GM23338 (cell line): ENCODE measurements at regions not wholly inside any gene's neighbourhood (a gene's known extent, or its start where the extent isn't known, plus 50 kb on each side); places are given as distances from the start of the nearest gene placed in this dataset.

Source experiments
- ATAC-seq: fragments of 200-7000 bp; cut with Tn5 transposase; 3 replicates; pipeline ENCODE4 v1.9.1; 2020
- DNase-seq: peaks from one replicate; pipeline ENCODE4 v3.0.0-alpha.2; 2015; ENCODE audit warnings: low spot score
- H2AFZ ChIP-seq: fragments of 200-600 bp; sonication (generic); 2 replicates; pipeline ENCODE4 v1.8.0; 2016; ENCODE audit warnings: antibody characterized with exemption, mild to moderate bottlenecking, moderate library complexity
- H3F3A ChIP-seq: fragments of 200-600 bp; sonication (generic); replicated peaks from 2 replicates; pipeline ENCODE4 v1.8.0; 2017; ENCODE audit warnings: antibody characterized with exemption, mixed run types, low read depth
- H3K27ac ChIP-seq: fragments of 200-600 bp; sonication (generic); 2 replicates; pipeline ENCODE4 v1.6.1; 2016; ENCODE audit warnings: low read depth
- H3K27me3 ChIP-seq: fragments of 200-600 bp; sonication (generic); 2 replicates; pipeline ENCODE4 v1.8.0; 2016; ENCODE audit warnings: mild to moderate bottlenecking, mixed run types, moderate library complexity; ENCODE audit not compliant: insufficient read depth
- H3K36me3 ChIP-seq: fragments of 200-600 bp; sonication (generic); 2 replicates; pipeline ENCODE4 v1.8.0; 2016; ENCODE audit warnings: mild to moderate bottlenecking; ENCODE audit not compliant: insufficient read depth
- H3K4me1 ChIP-seq: fragments of 200-600 bp; sonication (generic); 2 replicates; pipeline ENCODE4 v1.8.0; 2016; ENCODE audit warnings: mild to moderate bottlenecking, moderate library complexity; ENCODE audit not compliant: insufficient read depth
- H3K4me2 ChIP-seq: fragments of 200-600 bp; sonication (generic); 2 replicates; pipeline ENCODE4 v1.7.1; 2017; ENCODE audit warnings: mixed run types
- H3K4me3 ChIP-seq: fragments of 200-600 bp; sonication (generic); 2 replicates; pipeline ENCODE4 v1.6.1; 2016; ENCODE audit warnings: mixed run types
- H3K79me2 ChIP-seq: fragments of 200-600 bp; sonication (generic); replicated peaks from 2 replicates; pipeline ENCODE4 v1.8.0; 2017; ENCODE audit warnings: mild to moderate bottlenecking; ENCODE audit not compliant: insufficient read depth
- H3K9me2 ChIP-seq: fragments of 200-600 bp; sonication (generic); 2 replicates; pipeline ENCODE4 v1.8.0; 2017; ENCODE audit not compliant: insufficient read depth
- H4K20me1 ChIP-seq: fragments of 200-600 bp; sonication (generic); replicated peaks from 2 replicates; pipeline ENCODE4 v1.8.0; 2017; ENCODE audit warnings: mild to moderate bottlenecking; ENCODE audit not compliant: insufficient read depth
- H3K27ac Mint-ChIP-seq: 2 replicates; pipeline ENCODE4 v1.8.0; 2020; ENCODE audit warnings: inconsistent platforms, mild to moderate bottlenecking, moderate library complexity, mixed read lengths
- H3K27me3 Mint-ChIP-seq: 3 replicates; pipeline ENCODE4 v1.8.0; 2022; ENCODE audit warnings: low read depth, mild to moderate bottlenecking, moderate library complexity, mixed read lengths, inconsistent platforms; ENCODE audit not compliant: insufficient read depth, poor library complexity
- H3K36me3 Mint-ChIP-seq: 3 replicates; pipeline ENCODE4 v1.8.0; 2021; ENCODE audit warnings: low read depth, mild to moderate bottlenecking, inconsistent platforms, moderate library complexity, mixed read lengths
- H3K4me1 Mint-ChIP-seq: 3 replicates; pipeline ENCODE4 v1.8.0; 2020; ENCODE audit warnings: mild to moderate bottlenecking, inconsistent platforms, mixed read lengths
- H3K4me3 Mint-ChIP-seq: 3 replicates; pipeline ENCODE4 v1.8.0; 2021; ENCODE audit warnings: moderate library complexity, mild to moderate bottlenecking, inconsistent platforms, mixed read lengths
- H3K9me3 Mint-ChIP-seq: 3 replicates; pipeline ENCODE4 v1.8.0; 2020; ENCODE audit warnings: moderate library complexity, mild to moderate bottlenecking, inconsistent platforms, mixed read lengths
- CREB1 ChIP-seq: fragments of 250-450 bp; sonication (Bioruptor Pico); IDR thresholded peaks from 2 replicates; pipeline ENCODE4 v1.5.0; 2020; ENCODE audit warnings: low read depth, mild to moderate bottlenecking, moderate library complexity
- CTCF ChIP-seq, 2 experiments: fragments of 200-600 bp in 1 of 2; sonication (generic) in 1 of 2; conservative IDR thresholded peaks; 2 replicates each; pipeline versions ENCODE4 v1.5.1 to v1.6.1; 2016 to 2017; ENCODE audit warnings: antibody characterized with exemption in 2 of 2, low read depth in 2 of 2, mild to moderate bottlenecking in 2 of 2, moderate library complexity in 1 of 2
- ETS1 ChIP-seq: IDR thresholded peaks from 2 replicates; pipeline ENCODE4 v1.6.1; 2016; ENCODE audit warnings: antibody characterized with exemption
- EZH2phosphoT487 ChIP-seq: fragments of 200-600 bp; sonication (generic); IDR thresholded peaks from one replicate; pipeline ENCODE4 v1.8.1; 2018; ENCODE audit warnings: antibody characterized with exemption; ENCODE audit not compliant: unreplicated experiment
- JUNB ChIP-seq: IDR thresholded peaks from one replicate; pipeline ENCODE4 v1.6.1; 2016; ENCODE audit warnings: antibody characterized with exemption; ENCODE audit not compliant: unreplicated experiment
- NANOG ChIP-seq: IDR thresholded peaks from 2 replicates; pipeline ENCODE4 v1.6.1; 2016; ENCODE audit warnings: antibody characterized with exemption, borderline replicate concordance
- POLR2AphosphoS5 ChIP-seq: IDR thresholded peaks from 2 replicates; pipeline ENCODE4 v1.6.1; 2016; ENCODE audit warnings: antibody characterized with exemption, low read depth
- REST ChIP-seq: IDR thresholded peaks from one replicate; pipeline ENCODE4 v1.6.1; 2018; ENCODE audit warnings: antibody characterized with exemption; ENCODE audit not compliant: unreplicated experiment
- ZNF331 ChIP-seq: fragments of 250-450 bp; sonication (Bioruptor Pico); IDR thresholded peaks from 2 replicates; pipeline ENCODE4 v1.5.0; 2020; ENCODE audit warnings: low read depth, mild to moderate bottlenecking, moderate library complexity
- ZNF462 ChIP-seq: fragments of 250-450 bp; sonication (Bioruptor Pico); IDR thresholded peaks from 2 replicates; pipeline ENCODE4 v1.5.0; 2020; ENCODE audit warnings: mild to moderate bottlenecking, moderate library complexity

GRCh38 chr18:30271716-30272115 is 770.8 kb downstream of the DSC3 start:
- no peak overlapping the region for H3K4me3 Mint-ChIP-seq
- ATAC-seq = peak; percentile 91
- Histone ChIP-seq H3K9me2 (no peaks in the 10 kb centered on the region), H2AFZ (no peak overlapping the region), H3K4me1 (no peaks in the 10 kb centered on the region), H3K79me2 (no peaks in the 10 kb centered on the region), H3F3A (no peaks in the 10 kb centered on the region), H3K4me3 (no peak overlapping the region), H3K36me3 (no peaks in the 10 kb centered on the region), H3K4me2 (no peak overlapping the region), H4K20me1 (no peaks in the 10 kb centered on the region), H3K27ac (no peak overlapping the region), H3K27me3 (no peaks in the 10 kb centered on the region)
- H3K9me3 Mint-ChIP-seq = no peaks in the 10 kb centered on the region
- no peaks in the 10 kb centered on the region for H3K36me3 Mint-ChIP-seq
- DNase-seq = peak; percentile 59
- peaks cover 2% of the 10 kb centered on the region for H3K27me3 Mint-ChIP-seq
- H3K27ac Mint-ChIP-seq = no peak overlapping the region
- TF ChIP-seq CTCF (conservative IDR thresholded peaks at IDR 0.05; ENCODE audit: low read depth in 2 of 2) (peak; percentile 53 to 77), ZNF462 (no peak)
- H3K4me1 Mint-ChIP-seq = peaks cover 5% of the 10 kb centered on the region; the same call in 1 of the 3 replicates

- H3K4me3 Mint-ChIP-seq = no peak overlapping the region
- Histone ChIP-seq H3K36me3 (no peaks in the 10 kb centered on the region), H2AFZ (no peak overlapping the region), H3F3A (no peaks in the 10 kb centered on the region), H3K4me3 (no peak overlapping the region), H3K4me2 (no peak overlapping the region), H3K79me2 (no peaks in the 10 kb centered on the region), H4K20me1 (no peaks in the 10 kb centered on the region), H3K4me1 (no peaks in the 10 kb centered on the region), H3K9me2 (no peaks in the 10 kb centered on the region), H3K27ac (no peak overlapping the region), H3K27me3 (no peaks in the 10 kb centered on the region)
- no peaks in the 10 kb centered on the region for H3K36me3 Mint-ChIP-seq
- H3K4me1 Mint-ChIP-seq = no peaks in the 10 kb centered on the region
- H3K9me3 Mint-ChIP-seq = no peaks in the 10 kb centered on the region
- H3K27me3 Mint-ChIP-seq = peaks cover 2% of the 10 kb centered on the region
- H3K27ac Mint-ChIP-seq = no peak overlapping the region
- ATAC-seq (no peak), DNase-seq (no peak)
- TF ChIP-seq REST = no peak
- no peak for TF ChIP-seq NANOG
- TF ChIP-seq EZH2phosphoT487 = no peak
- TF ChIP-seq POLR2AphosphoS5 = no peak
- TF ChIP-seq CREB1 = no peak
- TF ChIP-seq JUNB = no peak
- no peak for TF ChIP-seq ZNF331 (CRISPR knock-in tag)
- no peak for TF ChIP-seq ETS1
Measured at GRCh38 chr18:30265190-30265589, 777.4 kb downstream of the DSC3 start.
